Ovary (tissue), 7 donors: ENCODE measurements at regions not wholly inside any gene's neighbourhood (a gene's known extent, or its start where the extent isn't known, plus 50 kb on each side); places are given as distances from the start of the nearest gene placed in this dataset.

Source experiments
- DNase-seq, 5 donors: peaks; one replicate each; pipeline ENCODE4 v3.0.0-alpha.2; 2019 to 2020
- H3K27ac ChIP-seq, 2 donors: fragments of 200-600 bp; one replicate each; pipeline versions ENCODE4 v1.5.1 to v1.8.0; 2019 to 2022
- H3K27me3 ChIP-seq: fragments of 200-600 bp; one replicate; pipeline ENCODE4 v1.8.0; 2022
- H3K36me3 ChIP-seq: fragments of 200-600 bp; sonication (generic); one replicate; pipeline ENCODE4 v1.5.1; 2019
- H3K4me1 ChIP-seq: one replicate; pipeline ENCODE4 v1.8.1; 2013; ENCODE audit warnings: mild to moderate bottlenecking, moderate library complexity; ENCODE audit not compliant: insufficient read depth
- H3K4me3 ChIP-seq: fragments of 200-600 bp; sonication (generic); one replicate; pipeline ENCODE4 v1.5.1; 2017
- H3K9me3 ChIP-seq, 2 donors: fragments of 200-600 bp in 1 of 2; sonication (generic) in 1 of 2; one replicate each; pipeline versions ENCODE4 v1.5.1 to v1.8.1; 2013 to 2019; ENCODE audit warnings: mild to moderate bottlenecking in 1 of 2, moderate library complexity in 1 of 2
- CTCF ChIP-seq, 3 donors: fragments of 450-650 bp in 2 of 3; fragments of 200-600 bp in 1 of 3; IDR thresholded peaks; one replicate each; pipeline versions ENCODE4 v1.5.1 to v1.8.0; 2016 to 2022; ENCODE audit warnings: antibody characterized with exemption in 3 of 3, mild to moderate bottlenecking in 1 of 3
- EP300 ChIP-seq: sonication (generic); formaldehyde crosslinking; IDR thresholded peaks from one replicate; pipeline ENCODE4 v1.6.1; 2017; ENCODE audit warnings: antibody characterized with exemption
- POLR2A ChIP-seq: fragments of 450-650 bp; IDR thresholded peaks from one replicate; pipeline ENCODE4 v1.6.1; 2017; ENCODE audit warnings: antibody characterized with exemption, mild to moderate bottlenecking, moderate library complexity
- WGBS, 3 donors: extraction: QIAGEN DNeasy Blood & Tissue Kit in 1 of 3; methylation state at CpG; one replicate each; pipeline versions ENCODE4 v1.1.5 to v1.1.7; 2013 to 2017; 5-methylcytosine and 5-hydroxymethylcytosine counted together
- intact Hi-C, 4 donors: fragments of 100-400 bp; cut with DNase I; formaldehyde crosslinking; loops; one replicate each; pipeline versions ENCODE4 v1.11.0 to v1.15.1; 2022 to 2023
- donor health status: DM: no; HTN: no; CAD: no; lungs with moderate emphysema.
- donor health status: DM: no; HTN: no; CAD: no.
- donor health status: Bipolar disorder and iron deficiency.
- donor health status: DM: no; HTN: no; CAD: no.
- donor health status: DM: yes; HTN: yes; CAD: no.

- Histone ChIP-seq H3K27me3 (no peaks in the 10 kb centered on the region), H3K36me3 (no peaks in the 10 kb centered on the region), H3K4me1 (no peaks in the 10 kb centered on the region), H3K4me3 (no peak overlapping the region), H3K27ac (no peak overlapping the region), H3K9me3 (no peaks in the 10 kb centered on the region)
- no peak for DNase-seq
- intact Hi-C loops: no loop called here
- 68 to 84% (median 76%) methylated on average over 4 of the region's 4 CpGs for WGBS, 3 donors
- TF ChIP-seq POLR2A (no peak), EP300 (no peak), CTCF (IDR thresholded peaks at IDR 0.05) (no peak)
Measured at GRCh38 chr5:153318556-153318955, 171.9 kb upstream of the GRIA1 start.

GRCh38 chr5:153321478-153321877, 169.0 kb upstream of the GRIA1 start:
- Histone ChIP-seq H3K4me1 (no peaks in the 10 kb centered on the region), H3K27ac (no peak overlapping the region), H3K9me3 (no peaks in the 10 kb centered on the region), H3K27me3 (no peaks in the 10 kb centered on the region), H3K4me3 (no peak overlapping the region), H3K36me3 (no peaks in the 10 kb centered on the region)
- no peak for DNase-seq
- WGBS, 3 donors: 76 to 88% (median 78%) methylated on average over 1 of the region's 1 CpG
- TF ChIP-seq POLR2A: no peak
- no peak for TF ChIP-seq CTCF (IDR thresholded peaks at IDR 0.05)
- TF ChIP-seq EP300: no peak
- intact Hi-C loops: no loop called here

- no peak for TF ChIP-seq EP300
- no peak for TF ChIP-seq CTCF (IDR thresholded peaks at IDR 0.05)
- TF ChIP-seq POLR2A: no peak
- Histone ChIP-seq H3K4me1 (no peaks in the 10 kb centered on the region), H3K4me3 (no peak overlapping the region), H3K27ac (no peak overlapping the region), H3K9me3 (no peaks in the 10 kb centered on the region), H3K27me3 (no peaks in the 10 kb centered on the region), H3K36me3 (no peaks in the 10 kb centered on the region)
- intact Hi-C loops: no loop called here
- no peak for DNase-seq
- 78 to 92% (median 79%) methylated on average over 3 of the region's 3 CpGs for whole genome bisulfite sequencing, 3 donors
Measured at GRCh38 chr5:153340139-153340538, 150.3 kb upstream of the GRIA1 start.

- WGBS, 3 donors: 74 to 81% (median 77%) methylated on average over 1 of the region's 1 CpG
- Histone ChIP-seq H3K27ac (no peak overlapping the region), H3K27me3 (no peaks in the 10 kb centered on the region), H3K4me3 (no peak overlapping the region), H3K9me3 (no peaks in the 10 kb centered on the region), H3K36me3 (no peaks in the 10 kb centered on the region), H3K4me1 (no peaks in the 10 kb centered on the region)
- no peak for DNase-seq
- TF ChIP-seq CTCF (IDR thresholded peaks at IDR 0.05): no peak
- intact Hi-C loops: no loop called here
Measured at GRCh38 chr5:153340738-153341137, 149.7 kb upstream of the GRIA1 start.

GRCh38 chr5:153342487-153342886, 148.0 kb upstream of the GRIA1 start:
- H3K9me3 ChIP-seq: no peaks in the 10 kb centered on the region
- H3K27me3 ChIP-seq: no peaks in the 10 kb centered on the region
- TF ChIP-seq CTCF (IDR thresholded peaks at IDR 0.05): no peak
- TF ChIP-seq EP300: no peak
- no peak for TF ChIP-seq POLR2A
- no peak for DNase-seq
- H3K4me3 ChIP-seq: no peak overlapping the region
- intact Hi-C loops: no loop called here
- H3K36me3 ChIP-seq: no peaks in the 10 kb centered on the region
- WGBS, 3 donors: 37 to 46% (median 45%) methylated on average over 1 of the region's 1 CpG
- H3K27ac ChIP-seq: no peak overlapping the region
- H3K4me1 ChIP-seq: no peaks in the 10 kb centered on the region
